ENCODE measurements at regions not wholly inside any gene's neighbourhood (a gene's known extent, or its start where the extent isn't known, plus 50 kb on each side); places are given as distances from the start of the nearest gene placed in this dataset.

DNA sequence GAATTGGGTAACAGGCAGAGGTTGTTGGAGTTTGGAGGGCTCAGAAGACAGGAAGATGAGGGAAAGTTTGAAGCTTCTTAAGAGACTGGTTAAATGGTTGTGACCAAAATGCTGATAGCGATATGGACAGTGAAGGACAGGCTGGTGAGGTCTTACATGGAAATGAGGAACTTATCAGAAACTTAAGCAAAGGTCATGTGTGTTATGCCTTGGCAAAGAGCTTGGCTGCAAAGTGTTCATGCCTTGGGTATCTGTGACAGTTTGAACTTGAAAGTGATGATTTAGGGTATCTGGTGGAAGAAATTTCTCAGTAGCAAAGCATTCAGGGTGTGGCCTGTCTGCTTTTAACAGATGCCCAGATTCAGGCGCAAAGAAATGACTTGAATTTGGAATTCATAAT lies 64.5 kb upstream of the EEPD1 start:
- H3K27me3 ChIP-seq (replicated peaks in 1 of 2; ENCODE audit: control insufficient read depth in 2 of 2, insufficient read depth in 2 of 2, low read length in 1 of 2) = no peaks in the 10 kb centered on the region; a peak in 1 of 4 replicates
- ATAC-seq = no peak
- no peak overlapping the region for H3K4me3 ChIP-seq
- in situ Hi-C loops (cut with MboI) (no loop called here), intact Hi-C loops (cut with micrococcal nuclease; ENCODE audit: unreplicated experiment) (no loop called here)
- no peaks in the 10 kb centered on the region; the same call in 2 of the 3 replicates for H3K9me3 ChIP-seq (replicated peaks; ENCODE audit: control insufficient read depth, insufficient read depth, low read length)
- H3K4me2 ChIP-seq (ENCODE audit: control insufficient read depth, insufficient read depth) = no peak overlapping the region
- no peaks in the 10 kb centered on the region for H3K36me3 ChIP-seq (ENCODE audit: control insufficient read depth in 2 of 2, insufficient read depth in 2 of 2, low read length in 1 of 2)
- SMC1A ChIA-PET (ENCODE audit: uncharacterized antibody, unreplicated experiment) = interaction anchor here (0.7 kb wide), 1 partner anchor 412 kb away, joined by 4 read pairs; no protein-coding TSS in a partner anchor
- H3K27ac ChIP-seq (ENCODE audit: control insufficient read depth, insufficient read depth) = no peak overlapping the region
- RAD21 ChIA-PET (ENCODE audit: unreplicated experiment) = no interaction called here
- H3K4me1 ChIP-seq (ENCODE audit: control insufficient read depth, insufficient read depth, low read length) = no peaks in the 10 kb centered on the region
- FAIRE-seq = no peak
- H4K20me1 ChIP-seq (ENCODE audit: control insufficient read depth, insufficient read depth) = no peaks in the 10 kb centered on the region
- 46% methylated on average over 2 of the region's 2 CpGs for WGBS (ENCODE audit: insufficient coverage, insufficient replicate concordance, low lambda C conversion rate, missing lambda C conversion rate)
- no peak overlapping the region for H2AFZ ChIP-seq (ENCODE audit: control insufficient read depth, low read depth, low read length)
- H3K79me2 ChIP-seq (ENCODE audit: control insufficient read depth, insufficient read depth, low read length) = no peaks in the 10 kb centered on the region
- TF ChIP-seq CEBPB (IDR thresholded peaks at IDR 0.05; ENCODE audit: borderline replicate concordance in 1 of 2, low read depth in 2 of 2, low read length in 2 of 2) (no peak), TCF7 (IDR thresholded peaks at IDR 0.05; ENCODE audit: borderline replicate concordance) (no peak), LARP7 (IDR thresholded peaks at IDR 0.05) (no peak), CREM (IDR thresholded peaks at IDR 0.05; ENCODE audit: low read depth) (no peak), ZNF217 (IDR thresholded peaks at IDR 0.05) (no peak), NFXL1 (IDR thresholded peaks at IDR 0.05; ENCODE audit: borderline replicate concordance) (no peak), SIN3A (IDR thresholded peaks at IDR 0.05; ENCODE audit: low read depth, low read length) (no peak), ZSCAN29 (IDR thresholded peaks at IDR 0.05) (no peak)
- POLR2A ChIA-PET = no interaction called here
- DNase-seq (ENCODE audit: low read depth, low spot score) = no peak
- no TSS peak for BruUV-seq (replicated peaks)
- H3K9ac ChIP-seq (ENCODE audit: control insufficient read depth, insufficient read depth, low read length) = no peak overlapping the region
- CTCF ChIA-PET = no interaction called here

DNA sequence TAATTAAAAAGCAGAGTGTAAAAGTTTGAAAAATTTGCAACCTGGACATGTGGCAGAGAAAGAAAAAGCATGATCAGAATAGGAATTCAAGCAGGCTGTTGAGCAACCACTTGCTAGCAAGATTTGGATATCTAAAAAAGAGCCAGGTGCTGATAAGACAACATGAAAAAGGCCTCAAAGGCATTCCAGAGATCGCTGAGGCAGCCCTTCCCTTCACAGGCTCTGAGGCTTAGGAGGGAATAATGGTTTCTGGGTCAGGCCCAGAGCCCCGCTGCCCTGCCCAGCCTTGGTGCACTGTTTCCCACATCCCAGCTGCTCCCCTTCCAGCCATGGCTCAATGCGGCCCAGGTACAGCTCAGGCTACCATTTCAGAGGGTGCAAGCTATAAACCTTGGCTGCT lies 64.1 kb upstream of the EEPD1 start:
- intact Hi-C loops (cut with micrococcal nuclease; ENCODE audit: unreplicated experiment) = no loop called here
- no peak overlapping the region for H3K4me2 ChIP-seq (ENCODE audit: control insufficient read depth, insufficient read depth)
- no peak overlapping the region for H3K9ac ChIP-seq (ENCODE audit: control insufficient read depth, insufficient read depth, low read length)
- BruUV-seq (replicated peaks) = no TSS peak
- no peak overlapping the region for H3K27ac ChIP-seq (ENCODE audit: control insufficient read depth, insufficient read depth)
- no peaks in the 10 kb centered on the region; a peak in 1 of 4 replicates for H3K27me3 ChIP-seq (replicated peaks in 1 of 2; ENCODE audit: control insufficient read depth in 2 of 2, insufficient read depth in 2 of 2, low read length in 1 of 2)
- ChIA-PET CTCF (no interaction called here), POLR2A (no interaction called here), RAD21 (ENCODE audit: unreplicated experiment) (no interaction called here), SMC1A (ENCODE audit: uncharacterized antibody, unreplicated experiment) (no interaction called here)
- no peak overlapping the region for H2AFZ ChIP-seq (ENCODE audit: control insufficient read depth, low read depth, low read length)
- no peaks in the 10 kb centered on the region for H3K79me2 ChIP-seq (ENCODE audit: control insufficient read depth, insufficient read depth, low read length)
- FAIRE-seq (no peak), DNase-seq (ENCODE audit: low read depth, low spot score) (no peak), ATAC-seq (no peak)
- 20% methylated on average over 3 of the region's 3 CpGs for WGBS (ENCODE audit: insufficient coverage, insufficient replicate concordance, low lambda C conversion rate, missing lambda C conversion rate)
- no peak overlapping the region for H3K4me3 ChIP-seq
- in situ Hi-C loops (cut with MboI) = no loop called here
- H3K4me1 ChIP-seq (ENCODE audit: control insufficient read depth, insufficient read depth, low read length) = no peaks in the 10 kb centered on the region
- H4K20me1 ChIP-seq (ENCODE audit: control insufficient read depth, insufficient read depth) = no peaks in the 10 kb centered on the region
- H3K9me3 ChIP-seq (replicated peaks; ENCODE audit: control insufficient read depth, insufficient read depth, low read length) = no peaks in the 10 kb centered on the region; the same call in 2 of the 3 replicates
- TF ChIP-seq, protein P1, sequence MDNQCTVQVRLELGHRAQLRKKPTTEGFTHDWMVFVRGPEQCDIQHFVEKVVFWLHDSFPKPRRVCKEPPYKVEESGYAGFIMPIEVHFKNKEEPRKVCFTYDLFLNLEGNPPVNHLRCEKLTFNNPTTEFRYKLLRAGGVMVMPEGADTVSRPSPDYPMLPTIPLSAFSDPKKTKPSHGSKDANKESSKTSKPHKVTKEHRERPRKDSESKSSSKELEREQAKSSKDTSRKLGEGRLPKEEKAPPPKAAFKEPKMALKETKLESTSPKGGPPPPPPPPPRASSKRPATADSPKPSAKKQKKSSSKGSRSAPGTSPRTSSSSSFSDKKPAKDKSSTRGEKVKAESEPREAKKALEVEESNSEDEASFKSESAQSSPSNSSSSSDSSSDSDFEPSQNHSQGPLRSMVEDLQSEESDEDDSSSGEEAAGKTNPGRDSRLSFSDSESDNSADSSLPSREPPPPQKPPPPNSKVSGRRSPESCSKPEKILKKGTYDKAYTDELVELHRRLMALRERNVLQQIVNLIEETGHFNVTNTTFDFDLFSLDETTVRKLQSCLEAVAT (IDR thresholded peaks at IDR 0.05) = no peak
- TF ChIP-seq, protein P2, sequence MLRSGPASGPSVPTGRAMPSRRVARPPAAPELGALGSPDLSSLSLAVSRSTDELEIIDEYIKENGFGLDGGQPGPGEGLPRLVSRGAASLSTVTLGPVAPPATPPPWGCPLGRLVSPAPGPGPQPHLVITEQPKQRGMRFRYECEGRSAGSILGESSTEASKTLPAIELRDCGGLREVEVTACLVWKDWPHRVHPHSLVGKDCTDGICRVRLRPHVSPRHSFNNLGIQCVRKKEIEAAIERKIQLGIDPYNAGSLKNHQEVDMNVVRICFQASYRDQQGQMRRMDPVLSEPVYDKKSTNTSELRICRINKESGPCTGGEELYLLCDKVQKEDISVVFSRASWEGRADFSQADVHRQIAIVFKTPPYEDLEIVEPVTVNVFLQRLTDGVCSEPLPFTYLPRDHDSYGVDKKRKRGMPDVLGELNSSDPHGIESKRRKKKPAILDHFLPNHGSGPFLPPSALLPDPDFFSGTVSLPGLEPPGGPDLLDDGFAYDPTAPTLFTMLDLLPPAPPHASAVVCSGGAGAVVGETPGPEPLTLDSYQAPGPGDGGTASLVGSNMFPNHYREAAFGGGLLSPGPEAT (IDR thresholded peaks at IDR 0.05; ENCODE audit: low read depth) = no peak
- no peak for TF ChIP-seq MTA3 (IDR thresholded peaks at IDR 0.05; ENCODE audit: borderline replicate concordance, low read length)
- no peak for TF ChIP-seq ZNF274 (IDR thresholded peaks at IDR 0.05; ENCODE audit: insufficient read depth, insufficient read length)
- no peak for TF ChIP-seq SIN3A (IDR thresholded peaks at IDR 0.05; ENCODE audit: low read depth, low read length)
- TF ChIP-seq, protein P3, sequence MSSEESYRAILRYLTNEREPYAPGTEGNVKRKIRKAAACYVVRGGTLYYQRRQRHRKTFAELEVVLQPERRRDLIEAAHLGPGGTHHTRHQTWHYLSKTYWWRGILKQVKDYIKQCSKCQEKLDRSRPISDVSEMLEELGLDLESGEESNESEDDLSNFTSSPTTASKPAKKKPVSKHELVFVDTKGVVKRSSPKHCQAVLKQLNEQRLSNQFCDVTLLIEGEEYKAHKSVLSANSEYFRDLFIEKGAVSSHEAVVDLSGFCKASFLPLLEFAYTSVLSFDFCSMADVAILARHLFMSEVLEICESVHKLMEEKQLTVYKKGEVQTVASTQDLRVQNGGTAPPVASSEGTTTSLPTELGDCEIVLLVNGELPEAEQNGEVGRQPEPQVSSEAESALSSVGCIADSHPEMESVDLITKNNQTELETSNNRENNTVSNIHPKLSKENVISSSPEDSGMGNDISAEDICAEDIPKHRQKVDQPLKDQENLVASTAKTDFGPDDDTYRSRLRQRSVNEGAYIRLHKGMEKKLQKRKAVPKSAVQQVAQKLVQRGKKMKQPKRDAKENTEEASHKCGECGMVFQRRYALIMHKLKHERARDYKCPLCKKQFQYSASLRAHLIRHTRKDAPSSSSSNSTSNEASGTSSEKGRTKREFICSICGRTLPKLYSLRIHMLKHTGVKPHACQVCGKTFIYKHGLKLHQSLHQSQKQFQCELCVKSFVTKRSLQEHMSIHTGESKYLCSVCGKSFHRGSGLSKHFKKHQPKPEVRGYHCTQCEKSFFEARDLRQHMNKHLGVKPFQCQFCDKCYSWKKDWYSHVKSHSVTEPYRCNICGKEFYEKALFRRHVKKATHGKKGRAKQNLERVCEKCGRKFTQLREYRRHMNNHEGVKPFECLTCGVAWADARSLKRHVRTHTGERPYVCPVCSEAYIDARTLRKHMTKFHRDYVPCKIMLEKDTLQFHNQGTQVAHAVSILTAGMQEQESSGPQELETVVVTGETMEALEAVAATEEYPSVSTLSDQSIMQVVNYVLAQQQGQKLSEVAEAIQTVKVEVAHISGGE (CRISPR knock-in tag; IDR thresholded peaks at IDR 0.05) = no peak
- no peak for TF ChIP-seq SREBF2 (IDR thresholded peaks at IDR 0.05; ENCODE audit: low read length)
- no peaks in the 10 kb centered on the region for H3K36me3 ChIP-seq (ENCODE audit: control insufficient read depth in 2 of 2, insufficient read depth in 2 of 2, low read length in 1 of 2)
